ENCODE measurements at regions not wholly inside any gene's neighbourhood (a gene's known extent, or its start where the extent isn't known, plus 50 kb on each side); places are given as distances from the start of the nearest gene placed in this dataset.
"Not testable (repeated sequence)": the region's sequence is repeated elsewhere in the genome, so short reads cannot be mapped to it uniquely, and the experiment has no call there.

GRCh38 chr1:233724131-233724631 lies 110.3 kb downstream of the KCNK1 start:
- not testable (repeated sequence) for TF ChIP-seq CTCF, POLR2A (IDR thresholded peaks at IDR 0.05)
